MCF 10A (cell line): ENCODE measurements at regions not wholly inside any gene's neighbourhood (a gene's known extent, or its start where the extent isn't known, plus 50 kb on each side); places are given as distances from the start of the nearest gene placed in this dataset.

Source experiments
- BruUV-seq: library from RNA; stranded (reverse); fragments of 400-500 nt; replicated peaks from 2 replicates; lab custom pipeline; 2021; lab: Mats Ljungman, UMichigan
- CTCF ChIA-PET: fragments of 300-600 bp; sonication (Branson Sonifier 250); formaldehyde crosslinking; extraction: SDS; loops from one replicate; lab custom pipeline; 2021; ENCODE audit warnings: antibody characterized with exemption, inconsistent platforms; lab: Yijun Ruan, JAX
- POLR2A ChIA-PET: fragments of 300-600, 350-650 bp; sonication (Branson Sonifier 250); formaldehyde crosslinking; extraction: SDS; loops from one replicate; lab custom pipeline; 2020; ENCODE audit warnings: antibody characterized with exemption, inconsistent platforms; lab: Yijun Ruan, JAX
- DNase-seq: peaks from one replicate; pipeline ENCODE4 v3.0.0-alpha.2; 2018; ENCODE audit not compliant: unreplicated experiment
- H3K27ac Mint-ChIP-seq: one replicate; pipeline ENCODE4 v1.8.0; 2022; ENCODE audit warnings: mild to moderate bottlenecking, low read depth, mixed read lengths; ENCODE audit not compliant: unreplicated experiment
- H3K27me3 Mint-ChIP-seq: one replicate; pipeline ENCODE4 v1.8.0; 2022; ENCODE audit warnings: mixed read lengths; ENCODE audit not compliant: insufficient read depth, unreplicated experiment
- H3K36me3 Mint-ChIP-seq: one replicate; pipeline ENCODE4 v1.8.0; 2022; ENCODE audit warnings: mild to moderate bottlenecking, moderate library complexity, mixed read lengths; ENCODE audit not compliant: insufficient read depth, unreplicated experiment
- H3K4me1 Mint-ChIP-seq: one replicate; pipeline ENCODE4 v1.8.0; 2022; ENCODE audit warnings: mixed read lengths; ENCODE audit not compliant: insufficient read depth, unreplicated experiment
- H3K4me3 Mint-ChIP-seq: one replicate; pipeline ENCODE4 v1.8.0; 2022; ENCODE audit warnings: mild to moderate bottlenecking, moderate library complexity, mixed read lengths; ENCODE audit not compliant: unreplicated experiment
- H3K9me3 Mint-ChIP-seq: one replicate; pipeline ENCODE4 v1.8.0; 2022; ENCODE audit warnings: mixed read lengths; ENCODE audit not compliant: unreplicated experiment
- CTCF ChIP-seq: fragments of 200-600 bp; IDR thresholded peaks from one replicate; pipeline ENCODE4 v1.8.0; 2022; ENCODE audit warnings: antibody characterized with exemption, mild to moderate bottlenecking; ENCODE audit not compliant: unreplicated experiment
- intact Hi-C: fragments of 100-400 bp; cut with micrococcal nuclease; formaldehyde crosslinking; loops from 2 replicates; pipeline ENCODE4 v1.14.1; 2022

DNA sequence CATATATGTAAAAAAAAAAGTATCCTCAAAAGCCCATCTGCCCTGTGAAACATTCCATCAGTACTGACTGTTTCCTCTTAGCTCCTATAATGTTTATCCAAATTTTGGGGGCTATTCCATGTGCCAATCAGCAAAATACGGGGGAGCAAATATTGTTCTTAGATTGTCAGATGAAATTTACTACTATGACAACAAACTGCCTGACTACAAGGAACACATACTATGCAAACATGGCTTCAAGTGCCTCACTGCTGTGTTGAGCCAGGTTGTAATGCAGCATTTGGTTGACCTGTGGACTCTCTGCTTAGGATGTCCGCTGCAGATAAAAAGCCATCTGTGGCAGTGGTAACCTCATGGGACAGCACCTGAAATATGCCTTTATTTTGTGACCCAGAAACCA lies 98.2 kb upstream of the SCEL start:
- no peak for DNase-seq
- no peaks in the 10 kb centered on the region for H3K9me3 Mint-ChIP-seq
- TF ChIP-seq CTCF = no peak
- intact Hi-C loops = no loop called here
- H3K36me3 Mint-ChIP-seq = no peaks in the 10 kb centered on the region
- no peaks in the 10 kb centered on the region for H3K4me1 Mint-ChIP-seq
- ChIA-PET CTCF (interaction anchor here (0.5 kb wide), 1 partner anchor 40 kb away, joined by 3 read pairs; no protein-coding TSS in a partner anchor), POLR2A (no interaction called here)
- BruUV-seq = no TSS peak
- H3K4me3 Mint-ChIP-seq = no peak overlapping the region
- H3K27me3 Mint-ChIP-seq = peaks cover 79% of the 10 kb centered on the region
- H3K27ac Mint-ChIP-seq = no peak overlapping the region

DNA sequence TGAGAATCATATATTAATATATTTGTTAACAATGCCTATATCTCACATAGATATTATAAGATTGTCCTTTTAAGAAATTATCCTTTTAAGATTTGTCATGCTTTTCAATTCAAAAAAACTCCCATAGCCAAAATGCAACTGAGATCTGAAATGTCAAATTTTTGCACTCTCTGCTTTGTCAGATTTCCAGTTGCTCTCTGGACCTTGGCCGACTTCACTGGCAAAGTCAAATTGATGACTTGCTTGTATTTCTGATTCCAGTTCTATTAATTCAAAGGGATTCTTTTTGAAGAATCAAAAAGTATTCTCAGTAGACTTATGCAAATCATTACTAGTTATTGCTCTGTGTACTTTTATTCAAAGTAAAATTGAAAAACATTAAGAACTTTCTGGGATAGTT lies 101.2 kb upstream of the SCEL start:
- Mint-ChIP-seq H3K27ac (no peak overlapping the region), H3K27me3 (peaks cover 70% of the 10 kb centered on the region), H3K4me3 (no peak overlapping the region), H3K9me3 (no peaks in the 10 kb centered on the region), H3K36me3 (no peaks in the 10 kb centered on the region), H3K4me1 (no peaks in the 10 kb centered on the region)
- no TSS peak for BruUV-seq
- ChIA-PET POLR2A (interaction anchor here (1.0 kb wide), 1 partner anchor 8 kb away, joined by 3 read pairs; no protein-coding TSS in a partner anchor), CTCF (no interaction called here)
- DNase-seq = no peak
- TF ChIP-seq CTCF = no peak
- intact Hi-C loops = no loop called here

DNA sequence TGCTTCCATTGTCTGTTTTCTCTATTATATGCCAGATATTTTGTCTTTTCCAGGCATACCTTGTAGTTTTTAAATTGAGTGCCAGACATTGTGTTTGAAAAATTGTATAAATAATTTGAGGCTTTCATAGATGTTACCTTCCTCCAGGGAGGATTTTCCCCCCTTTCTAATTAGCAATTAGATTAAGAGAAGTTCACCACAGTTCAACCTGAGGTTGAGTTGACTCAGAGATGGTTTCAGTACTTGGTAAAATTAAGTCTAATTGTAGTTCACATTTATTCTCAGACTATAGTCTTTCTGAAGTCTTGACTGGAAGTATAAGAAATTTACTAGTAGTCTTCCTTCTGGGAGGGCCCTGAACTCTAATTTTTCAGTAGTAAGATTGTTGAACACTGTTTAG lies 104.1 kb upstream of the SCEL start:
- peaks cover 74% of the 10 kb centered on the region for H3K27me3 Mint-ChIP-seq
- BruUV-seq = no TSS peak
- no peaks in the 10 kb centered on the region for H3K36me3 Mint-ChIP-seq
- ChIA-PET CTCF (no interaction called here), POLR2A (no interaction called here)
- H3K9me3 Mint-ChIP-seq = no peaks in the 10 kb centered on the region
- H3K27ac Mint-ChIP-seq = no peak overlapping the region
- H3K4me1 Mint-ChIP-seq = no peaks in the 10 kb centered on the region
- H3K4me3 Mint-ChIP-seq = no peak overlapping the region
- intact Hi-C loops = no loop called here
- DNase-seq = no peak
- TF ChIP-seq CTCF = no peak

GRCh38 chr13:77430377-77430951 lies 103.6 kb upstream of the MYCBP2 start:
- BruUV-seq = no TSS peak
- Mint-ChIP-seq H3K27ac (no peak overlapping the region), H3K4me1 (no peaks in the 10 kb centered on the region), H3K9me3 (no peaks in the 10 kb centered on the region), H3K4me3 (no peak overlapping the region), H3K27me3 (peaks cover 72% of the 10 kb centered on the region), H3K36me3 (no peaks in the 10 kb centered on the region)
- DNase-seq = no peak
- no peak for TF ChIP-seq CTCF
- ChIA-PET CTCF (interaction anchor here (0.6 kb wide), 1 partner anchor 1498 kb away, joined by 3 read pairs; no protein-coding TSS in a partner anchor), POLR2A (no interaction called here)
- intact Hi-C loops = no loop called here
